HG02571 (cell line): ENCODE measurements at regions not wholly inside any gene's neighbourhood (a gene's known extent, or its start where the extent isn't known, plus 50 kb on each side); places are given as distances from the start of the nearest gene placed in this dataset.
"Not testable (repeated sequence)": the region's sequence is repeated elsewhere in the genome, so short reads cannot be mapped to it uniquely, and the experiment has no call there.

ENCODE experiments used
- ATAC-seq: cut with Tn5 transposase; IDR thresholded peaks from one replicate; pipeline ENCODE4 v1.9.1; 2021; ENCODE audit warnings: mild to moderate bottlenecking, moderate library complexity; ENCODE audit not compliant: unreplicated experiment

GRCh38 chr12:126907900-126908764 is 1358.8 kb upstream of the TMEM132C start:
- no peak for ATAC-seq

- ATAC-seq, result no peak
Observed at GRCh38 chr12:126908765-126909142, 1358.2 kb upstream of the TMEM132C start.

- ATAC-seq, result no peak
Observed at GRCh38 chr12:126910570-126910969, 1356.4 kb upstream of the TMEM132C start.

- no peak for ATAC-seq
Observed at GRCh38 chr12:126912111-126912510, 1354.9 kb upstream of the TMEM132C start.

GRCh38 chr12:126914170-126914793 is 1352.7 kb upstream of the TMEM132C start:
- no peak for ATAC-seq

- no peak for ATAC-seq
Observed at GRCh38 chr12:126915309-126915708, 1351.7 kb upstream of the TMEM132C start.

GRCh38 chr12:126926023-126926594 is 1340.9 kb upstream of the TMEM132C start:
- no peak for ATAC-seq

- ATAC-seq, result no peak
Observed at GRCh38 chr12:126930234-126930633, 1336.7 kb upstream of the TMEM132C start.

- ATAC-seq, result no peak
Observed at GRCh38 chr12:126932156-126932555, 1334.8 kb upstream of the TMEM132C start.

GRCh38 chr12:126935435-126935834 is 1331.5 kb upstream of the TMEM132C start:
- ATAC-seq, result no peak

- no peak for ATAC-seq
Observed at GRCh38 chr12:126936181-126936851, 1330.7 kb upstream of the TMEM132C start.

- no peak for ATAC-seq
Observed at GRCh38 chr12:126937431-126937830, 1329.5 kb upstream of the TMEM132C start.

- no peak for ATAC-seq
Observed at GRCh38 chr12:126944684-126945083, 1322.3 kb upstream of the TMEM132C start.

GRCh38 chr12:126946958-126947357 is 1320.0 kb upstream of the TMEM132C start:
- not testable (repeated sequence) for ATAC-seq

- no peak for ATAC-seq
Observed at GRCh38 chr12:126949558-126949957, 1317.4 kb upstream of the TMEM132C start.

- ATAC-seq, result no peak
Observed at GRCh38 chr12:126950266-126950665, 1316.7 kb upstream of the TMEM132C start.

- no peak for ATAC-seq
Observed at GRCh38 chr12:126952096-126953007, 1314.6 kb upstream of the TMEM132C start.

- ATAC-seq, result no peak
Observed at GRCh38 chr12:126953365-126953889, 1313.5 kb upstream of the TMEM132C start.

GRCh38 chr12:126960221-126960620 is 1306.7 kb upstream of the TMEM132C start:
- no peak for ATAC-seq

- no peak for ATAC-seq
Observed at GRCh38 chr12:126960709-126961108, 1306.3 kb upstream of the TMEM132C start.
